GM21825 (cell line): ENCODE measurements at regions not wholly inside any gene's neighbourhood (a gene's known extent, or its start where the extent isn't known, plus 50 kb on each side); places are given as distances from the start of the nearest gene placed in this dataset.

ENCODE experiments used
- ATAC-seq: cut with Tn5 transposase; IDR thresholded peaks from one replicate; pipeline ENCODE4 v1.9.1; 2021; ENCODE audit warnings: mild to moderate bottlenecking, moderate library complexity; ENCODE audit not compliant: unreplicated experiment

GRCh38 chr14:98542316-98542715 is 729.7 kb downstream of the BCL11B start:
- ATAC-seq: no peak

GRCh38 chr14:98543074-98543473 is 728.9 kb downstream of the BCL11B start:
- ATAC-seq: no peak

GRCh38 chr14:98544174-98544573 is 727.8 kb downstream of the BCL11B start:
- no peak for ATAC-seq

GRCh38 chr14:98545181-98545580 is 726.8 kb downstream of the BCL11B start:
- ATAC-seq: no peak

GRCh38 chr14:98548071-98548686 is 723.8 kb downstream of the BCL11B start:
- ATAC-seq: no peak

GRCh38 chr14:98551028-98551427 is 721.0 kb downstream of the BCL11B start:
- ATAC-seq: no peak

GRCh38 chr14:98555440-98555839 is 716.6 kb downstream of the BCL11B start:
- ATAC-seq: no peak

GRCh38 chr14:98564006-98564405 is 708.0 kb downstream of the BCL11B start:
- no peak for ATAC-seq

GRCh38 chr14:98564541-98564940 is 707.5 kb downstream of the BCL11B start:
- no peak for ATAC-seq

GRCh38 chr14:98571104-98571503 is 700.9 kb downstream of the BCL11B start:
- no peak for ATAC-seq

GRCh38 chr14:98573082-98573481 is 698.9 kb downstream of the BCL11B start:
- ATAC-seq: no peak

GRCh38 chr14:98576463-98576862 is 695.5 kb downstream of the BCL11B start:
- no peak for ATAC-seq

- no peak for ATAC-seq
These were observed 693.8 kb downstream of the BCL11B start for GRCh38 chr14:98578204-98578603.

- ATAC-seq: no peak
These were observed 692.9 kb downstream of the BCL11B start for GRCh38 chr14:98579140-98579539.

- ATAC-seq: no peak
These were observed 691.8 kb downstream of the BCL11B start for GRCh38 chr14:98580131-98580678.

- ATAC-seq: no peak
These were observed 689.7 kb downstream of the BCL11B start for GRCh38 chr14:98582276-98582675.

- ATAC-seq: no peak
These were observed 680.8 kb downstream of the BCL11B start for GRCh38 chr14:98591161-98591560.

- ATAC-seq: no peak
These were observed 679.3 kb downstream of the BCL11B start for GRCh38 chr14:98592611-98593170.

- ATAC-seq: no peak
These were observed 678.6 kb downstream of the BCL11B start for GRCh38 chr14:98593361-98593761.

- ATAC-seq: no peak
These were observed 677.8 kb downstream of the BCL11B start for GRCh38 chr14:98594156-98594555.

GRCh38 chr14:98598576-98598975 is 673.4 kb downstream of the BCL11B start:
- ATAC-seq: no peak

GRCh38 chr14:98599082-98599481 is 672.9 kb downstream of the BCL11B start:
- ATAC-seq: no peak

GRCh38 chr14:98602983-98603382 is 669.0 kb downstream of the BCL11B start:
- ATAC-seq: no peak
